ENCODE measurements at regions not wholly inside any gene's neighbourhood (a gene's known extent, or its start where the extent isn't known, plus 50 kb on each side); places are given as distances from the start of the nearest gene placed in this dataset.
A peak's percentile ranks its signal among the peaks of the same experiment; 100 is the strongest.

- Mint-ChIP-seq H3K36me3 (no peaks in the 10 kb centered on the region), H3K4me1 (no peaks in the 10 kb centered on the region), H3K4me3 (no peak overlapping the region), H3K9me3 (peaks cover 0 to 15% (median 3%) of the 10 kb centered on the region in 7 donors), H3K27me3 (no peaks in the 10 kb centered on the region), H3K27ac (no peak overlapping the region)
- DNase-seq (no peak), ATAC-seq (ENCODE audit: low read depth in 2 of 2) (no peak)
These were observed 109.2 kb upstream of the IGFBP7 start for GRCh38 chr4:57219431-57219830.

GRCh38 chr4:57214654-57215411 lies 104.6 kb upstream of the IGFBP7 start:
- Mint-ChIP-seq H3K4me3 (no peak overlapping the region), H3K27ac (no peak overlapping the region), H3K27me3 (peaks cover 0 to 4% (median 0%) of the 10 kb centered on the region in 3 donors), H3K4me1 (no peaks in the 10 kb centered on the region), H3K9me3 (peaks cover 0 to 20% (median 3%) of the 10 kb centered on the region in 7 donors), H3K36me3 (no peaks in the 10 kb centered on the region)
- DNase-seq: no peak
- no peak for ATAC-seq (ENCODE audit: low read depth in 2 of 2)

- Mint-ChIP-seq H3K27me3 (peaks cover 6 to 18% (median 15%) of the 10 kb centered on the region in 3 donors), H3K4me1 (no peaks in the 10 kb centered on the region), H3K27ac (no peak overlapping the region), H3K36me3 (no peaks in the 10 kb centered on the region), H3K4me3 (no peak overlapping the region), H3K9me3 (peaks cover 0 to 7% (median 2%) of the 10 kb centered on the region in 7 donors)
- no peak for DNase-seq
- no peak for ATAC-seq (ENCODE audit: low read depth in 2 of 2)
These were observed 100.9 kb upstream of the IGFBP7 start for GRCh38 chr4:57211131-57211530.

GRCh38 chr4:57206172-57206571 lies 96.0 kb upstream of the IGFBP7 start:
- Mint-ChIP-seq H3K27ac (no peak overlapping the region), H3K27me3 (peaks cover 6 to 23% (median 15%) of the 10 kb centered on the region in 3 donors), H3K4me1 (no peaks in the 10 kb centered on the region), H3K9me3 (peaks cover 0 to 7% (median 3%) of the 10 kb centered on the region in 7 donors), H3K36me3 (no peaks in the 10 kb centered on the region), H3K4me3 (no peak overlapping the region)
- ATAC-seq (ENCODE audit: low read depth in 2 of 2) (no peak), DNase-seq (no peak)

- Mint-ChIP-seq H3K4me1 (no peaks in the 10 kb centered on the region), H3K27ac (no peak overlapping the region), H3K9me3 (peaks cover 0 to 4% (median 1%) of the 10 kb centered on the region in 7 donors), H3K27me3 (peaks cover 6 to 21% (median 15%) of the 10 kb centered on the region in 3 donors), H3K4me3 (no peak overlapping the region), H3K36me3 (no peaks in the 10 kb centered on the region)
- no peak for ATAC-seq (ENCODE audit: low read depth in 2 of 2)
- DNase-seq: no peak
These were observed 95.4 kb upstream of the IGFBP7 start for GRCh38 chr4:57205580-57205979.

GRCh38 chr4:57200799-57201327 lies 90.7 kb upstream of the IGFBP7 start:
- no peaks in the 10 kb centered on the region for H3K4me1 Mint-ChIP-seq
- no peaks in the 10 kb centered on the region for H3K36me3 Mint-ChIP-seq
- H3K27me3 Mint-ChIP-seq: peaks cover 9 to 17% (median 10%) of the 10 kb centered on the region in 3 donors
- peaks cover 0 to 2% (median 0%) of the 10 kb centered on the region in 7 donors for H3K9me3 Mint-ChIP-seq
- H3K27ac Mint-ChIP-seq: no peak overlapping the region
- no peak overlapping the region for H3K4me3 Mint-ChIP-seq
- ATAC-seq (ENCODE audit: low read depth in 2 of 2): no peak
- DNase-seq: no peak

GRCh38 chr4:57199267-57199666 lies 89.1 kb upstream of the IGFBP7 start:
- Mint-ChIP-seq H3K4me3 (no peak overlapping the region), H3K4me1 (peaks cover 0 to under 1% (median under 1%) of the 10 kb centered on the region in 3 donors), H3K27ac (peak overlapping the region in 1 of 6 donors; percentile 52), H3K27me3 (peaks cover 4 to 19% (median 14%) of the 10 kb centered on the region in 3 donors), H3K36me3 (peaks cover 0 to 2% of the 10 kb centered on the region in 2 donors), H3K9me3 (peaks cover 0 to 2% (median under 1%) of the 10 kb centered on the region in 7 donors)
- ATAC-seq (ENCODE audit: low read depth in 2 of 2) (no peak), DNase-seq (no peak)

- H3K27ac Mint-ChIP-seq: no peak overlapping the region
- H3K4me3 Mint-ChIP-seq: no peak overlapping the region
- ATAC-seq (ENCODE audit: low read depth in 2 of 2) (no peak), DNase-seq (no peak)
- H3K36me3 Mint-ChIP-seq: peaks cover 0 to 7% of the 10 kb centered on the region in 2 donors
- H3K9me3 Mint-ChIP-seq: peaks cover 0 to 10% (median 5%) of the 10 kb centered on the region in 7 donors
- H3K27me3 Mint-ChIP-seq: peaks cover 10 to 33% (median 30%) of the 10 kb centered on the region in 3 donors
- H3K4me1 Mint-ChIP-seq: peaks cover 0 to 3% (median 3%) of the 10 kb centered on the region in 3 donors
These were observed 85.4 kb upstream of the IGFBP7 start for GRCh38 chr4:57195622-57196021.

GRCh38 chr4:57194068-57194611 lies 84.0 kb upstream of the IGFBP7 start:
- Mint-ChIP-seq H3K27me3 (peaks cover 13 to 33% (median 27%) of the 10 kb centered on the region in 3 donors), H3K9me3 (peaks cover 0 to 10% (median 5%) of the 10 kb centered on the region in 7 donors), H3K27ac (no peak overlapping the region), H3K4me3 (peak overlapping the region in 1 of 8 donors; percentile 65), H3K4me1 (peaks cover 0 to 3% (median 3%) of the 10 kb centered on the region in 3 donors), H3K36me3 (peaks cover 0 to 7% of the 10 kb centered on the region in 2 donors)
- DNase-seq (no peak), ATAC-seq (ENCODE audit: low read depth in 2 of 2) (no peak)

- Mint-ChIP-seq H3K9me3 (peaks cover 0 to 10% (median 5%) of the 10 kb centered on the region in 7 donors), H3K27me3 (peaks cover 15 to 28% (median 19%) of the 10 kb centered on the region in 3 donors), H3K27ac (no peak overlapping the region), H3K4me1 (peaks cover 0 to 3% (median 3%) of the 10 kb centered on the region in 3 donors), H3K4me3 (no peak overlapping the region), H3K36me3 (peaks cover 0 to 7% of the 10 kb centered on the region in 2 donors)
- no peak for DNase-seq
- ATAC-seq (ENCODE audit: low read depth in 2 of 2): no peak
These were observed 83.1 kb upstream of the IGFBP7 start for GRCh38 chr4:57193209-57193810.

- H3K36me3 Mint-ChIP-seq: peaks cover 0 to 7% of the 10 kb centered on the region in 2 donors
- ATAC-seq (ENCODE audit: low read depth in 2 of 2) (no peak), DNase-seq (no peak)
- peaks cover 0 to 10% (median 5%) of the 10 kb centered on the region in 7 donors for H3K9me3 Mint-ChIP-seq
- H3K4me3 Mint-ChIP-seq: no peak overlapping the region
- H3K4me1 Mint-ChIP-seq: peaks cover 0 to 3% (median 3%) of the 10 kb centered on the region in 3 donors
- no peak overlapping the region for H3K27ac Mint-ChIP-seq
- peaks cover 12 to 19% (median 17%) of the 10 kb centered on the region in 3 donors for H3K27me3 Mint-ChIP-seq
These were observed 81.4 kb upstream of the IGFBP7 start for GRCh38 chr4:57191523-57192034.

- H3K27ac Mint-ChIP-seq: no peak overlapping the region
- H3K4me3 Mint-ChIP-seq: no peak overlapping the region
- peaks cover 11 to 19% (median 17%) of the 10 kb centered on the region in 3 donors for H3K27me3 Mint-ChIP-seq
- peaks cover 0 to 3% (median 3%) of the 10 kb centered on the region in 3 donors for H3K4me1 Mint-ChIP-seq
- peaks cover 0 to 10% (median 5%) of the 10 kb centered on the region in 7 donors for H3K9me3 Mint-ChIP-seq
- no peak for ATAC-seq (ENCODE audit: low read depth in 2 of 2)
- H3K36me3 Mint-ChIP-seq: peaks cover 0 to 7% of the 10 kb centered on the region in 2 donors
- no peak for DNase-seq
These were observed 80.7 kb upstream of the IGFBP7 start for GRCh38 chr4:57190601-57191481.

Data from naive B cell (primary cell).